HFF-Myc (cell line): ENCODE measurements at regions not wholly inside any gene's neighbourhood (a gene's known extent, or its start where the extent isn't known, plus 50 kb on each side); places are given as distances from the start of the nearest gene placed in this dataset.

Source experiments
- DNase-seq: peaks from one replicate; pipeline ENCODE4 v3.0.0-alpha.2; 2011; ENCODE audit warnings: low read depth; ENCODE audit errors: extremely low read depth
- H3K4me3 ChIP-seq: replicated peaks from 2 replicates; pipeline ENCODE4 v1.5.1; 2011; ENCODE audit warnings: low read depth, mild to moderate bottlenecking, control low read depth, low read length
- CTCF ChIP-seq: IDR thresholded peaks from 2 replicates; pipeline ENCODE4 v1.5.1; 2012; ENCODE audit warnings: mild to moderate bottlenecking, low read depth, low read length, control low read depth; ENCODE audit errors: missing control alignments

- no peak overlapping the region for H3K4me3 ChIP-seq
- no peak for TF ChIP-seq CTCF
- DNase-seq: no peak
Observed at GRCh38 chr11:76263166-76263565, 56.9 kb upstream of the WNT11 start.

GRCh38 chr11:76260296-76260925 lies 54.1 kb upstream of the WNT11 start:
- TF ChIP-seq CTCF: no peak
- H3K4me3 ChIP-seq: no peak overlapping the region
- DNase-seq: no peak

GRCh38 chr11:76259299-76259908 lies 53.1 kb upstream of the WNT11 start:
- TF ChIP-seq CTCF: no peak
- DNase-seq: no peak

GRCh38 chr11:76257074-76257719 lies 50.9 kb upstream of the WNT11 start:
- no peak for TF ChIP-seq CTCF
- DNase-seq: no peak
- H3K4me3 ChIP-seq: no peak overlapping the region

More at GRCh38 chr11:76259299-76259908, 53.1 kb upstream of the WNT11 start:
- no peak overlapping the region for H3K4me3 ChIP-seq

GRCh38 chr11:76256448-76256847 lies 50.1 kb upstream of the WNT11 start:
- H3K4me3 ChIP-seq: no peak overlapping the region
- TF ChIP-seq CTCF: no peak
- no peak for DNase-seq
